Posterior vena cava (tissue), 2 donors: ENCODE measurements at regions not wholly inside any gene's neighbourhood (a gene's known extent, or its start where the extent isn't known, plus 50 kb on each side); places are given as distances from the start of the nearest gene placed in this dataset.

Experiments
- DNase-seq: peaks from one replicate; pipeline ENCODE4 v3.0.0-alpha.2; 2020; ENCODE audit warnings: low spot score
- intact Hi-C, 2 donors: fragments of 100-400 bp; cut with DNase I; formaldehyde crosslinking; loops; one replicate each; pipeline versions ENCODE4 v1.14.1 to v1.14.2; 2022 to 2023
- donor health status: DM: yes; HTN: yes; CAD: no.
- donor health status: DM: yes; HTN: yes; CAD: no.

- intact Hi-C loops: no loop called here
- DNase-seq: no peak
Measured at GRCh38 chr2:146527166-146527565, 1317.7 kb upstream of the ACVR2A start.

GRCh38 chr2:146523196-146523595 is 1321.6 kb upstream of the ACVR2A start:
- intact Hi-C loops: no loop called here
- DNase-seq: no peak

GRCh38 chr2:146506851-146507250 is 1338.0 kb upstream of the ACVR2A start:
- intact Hi-C loops: no loop called here
- no peak for DNase-seq

GRCh38 chr2:146503366-146503765 is 1341.5 kb upstream of the ACVR2A start:
- intact Hi-C loops: no loop called here

GRCh38 chr2:146496248-146496647 is 1348.6 kb upstream of the ACVR2A start:
- DNase-seq: no peak
- intact Hi-C loops: no loop called here

More at GRCh38 chr2:146503366-146503765, 1341.5 kb upstream of the ACVR2A start:
- no peak for DNase-seq

- DNase-seq: no peak
- intact Hi-C loops: no loop called here
Measured at GRCh38 chr2:146489386-146489785, 1355.4 kb upstream of the ACVR2A start.

GRCh38 chr2:146481629-146482028 is 1363.2 kb upstream of the ACVR2A start:
- DNase-seq: no peak
- intact Hi-C loops: no loop called here

GRCh38 chr2:146477383-146477782 is 1367.4 kb upstream of the ACVR2A start:
- intact Hi-C loops: no loop called here
- DNase-seq: no peak

GRCh38 chr2:146468578-146468977 is 1376.3 kb upstream of the ACVR2A start:
- intact Hi-C loops: no loop called here
- DNase-seq: no peak

- intact Hi-C loops: no loop called here
- no peak for DNase-seq
Measured at GRCh38 chr2:146467425-146467824, 1377.4 kb upstream of the ACVR2A start.

GRCh38 chr2:146465460-146465859 is 1379.4 kb upstream of the ACVR2A start:
- intact Hi-C loops: no loop called here
- DNase-seq: no peak

- intact Hi-C loops: no loop called here
- DNase-seq: no peak
Measured at GRCh38 chr2:146461068-146461467, 1383.8 kb upstream of the ACVR2A start.

GRCh38 chr2:146458585-146458984 is 1386.2 kb upstream of the ACVR2A start:
- intact Hi-C loops: no loop called here
- DNase-seq: no peak

GRCh38 chr2:146457221-146457620 is 1387.6 kb upstream of the ACVR2A start:
- DNase-seq: no peak
- intact Hi-C loops: no loop called here

- DNase-seq: no peak
- intact Hi-C loops: no loop called here
Measured at GRCh38 chr2:146455325-146455724, 1389.5 kb upstream of the ACVR2A start.

GRCh38 chr2:146451972-146452371 is 1392.9 kb upstream of the ACVR2A start:
- intact Hi-C loops: no loop called here
- no peak for DNase-seq

GRCh38 chr2:146450131-146450530 is 1394.7 kb upstream of the ACVR2A start:
- intact Hi-C loops: no loop called here
- no peak for DNase-seq

- intact Hi-C loops: no loop called here
- DNase-seq: no peak
Measured at GRCh38 chr2:146444987-146445386, 1399.8 kb upstream of the ACVR2A start.

- intact Hi-C loops: no loop called here
Measured at GRCh38 chr2:146444085-146444484, 1400.7 kb upstream of the ACVR2A start.

GRCh38 chr2:146438246-146438645 is 1406.6 kb upstream of the ACVR2A start:
- DNase-seq: no peak
- intact Hi-C loops: no loop called here

More at GRCh38 chr2:146444085-146444484, 1400.7 kb upstream of the ACVR2A start:
- DNase-seq: no peak

- intact Hi-C loops: no loop called here
- DNase-seq: no peak
Measured at GRCh38 chr2:146437712-146438111, 1407.1 kb upstream of the ACVR2A start.
